Testis (tissue), 2 donors: ENCODE measurements at regions not wholly inside any gene's neighbourhood (a gene's known extent, or its start where the extent isn't known, plus 50 kb on each side); places are given as distances from the start of the nearest gene placed in this dataset.

Experiments
- DNase-seq: peaks from one replicate; pipeline ENCODE4 v3.0.0-alpha.2; 2019
- H3K27ac ChIP-seq, 2 donors: fragments of 200-600 bp; sonication (generic); one replicate each; pipeline ENCODE4 v1.5.1; 2019
- H3K27me3 ChIP-seq: fragments of 200-600 bp; sonication (generic); one replicate; pipeline ENCODE4 v1.5.1; 2019
- H3K36me3 ChIP-seq: fragments of 200-600 bp; sonication (generic); one replicate; pipeline ENCODE4 v1.5.1; 2017; ENCODE audit warnings: low read depth; ENCODE audit errors: missing control alignments
- H3K4me1 ChIP-seq: fragments of 200-600 bp; sonication (generic); one replicate; pipeline ENCODE4 v1.5.1; 2019
- H3K4me3 ChIP-seq, 2 donors: fragments of 200-600 bp; sonication (generic); one replicate each; pipeline ENCODE4 v1.5.1; 2017 to 2019
- H3K9me3 ChIP-seq: fragments of 200-600 bp; sonication (generic); one replicate; pipeline ENCODE4 v1.5.1; 2017
- POLR2A ChIP-seq: fragments of 450-650 bp; IDR thresholded peaks from one replicate; pipeline ENCODE4 v1.6.1; 2017; ENCODE audit warnings: antibody characterized with exemption, mild to moderate bottlenecking, moderate library complexity
- WGBS, 2 donors: methylation state at CpG; one replicate each; pipeline ENCODE4 v1.1.5; 2018; 5-methylcytosine and 5-hydroxymethylcytosine counted together
- intact Hi-C: fragments of 100-400 bp; cut with DNase I; formaldehyde crosslinking; loops from one replicate; pipeline ENCODE4 v1.15.1; 2023; ENCODE audit warnings: low total_unique reads
- TF ChIP-seq, protein P1 (sequence below), 3 experiments: fragments of 450-650 bp in 2 of 3; fragments of 200-600 bp in 1 of 3; sonication (generic) in 1 of 3; IDR thresholded peaks; one replicate each; pipeline ENCODE4 v1.5.1; 2016 to 2019; ENCODE audit warnings: antibody characterized with exemption in 3 of 3, mild to moderate bottlenecking in 2 of 3, moderate library complexity in 1 of 3

DNA sequence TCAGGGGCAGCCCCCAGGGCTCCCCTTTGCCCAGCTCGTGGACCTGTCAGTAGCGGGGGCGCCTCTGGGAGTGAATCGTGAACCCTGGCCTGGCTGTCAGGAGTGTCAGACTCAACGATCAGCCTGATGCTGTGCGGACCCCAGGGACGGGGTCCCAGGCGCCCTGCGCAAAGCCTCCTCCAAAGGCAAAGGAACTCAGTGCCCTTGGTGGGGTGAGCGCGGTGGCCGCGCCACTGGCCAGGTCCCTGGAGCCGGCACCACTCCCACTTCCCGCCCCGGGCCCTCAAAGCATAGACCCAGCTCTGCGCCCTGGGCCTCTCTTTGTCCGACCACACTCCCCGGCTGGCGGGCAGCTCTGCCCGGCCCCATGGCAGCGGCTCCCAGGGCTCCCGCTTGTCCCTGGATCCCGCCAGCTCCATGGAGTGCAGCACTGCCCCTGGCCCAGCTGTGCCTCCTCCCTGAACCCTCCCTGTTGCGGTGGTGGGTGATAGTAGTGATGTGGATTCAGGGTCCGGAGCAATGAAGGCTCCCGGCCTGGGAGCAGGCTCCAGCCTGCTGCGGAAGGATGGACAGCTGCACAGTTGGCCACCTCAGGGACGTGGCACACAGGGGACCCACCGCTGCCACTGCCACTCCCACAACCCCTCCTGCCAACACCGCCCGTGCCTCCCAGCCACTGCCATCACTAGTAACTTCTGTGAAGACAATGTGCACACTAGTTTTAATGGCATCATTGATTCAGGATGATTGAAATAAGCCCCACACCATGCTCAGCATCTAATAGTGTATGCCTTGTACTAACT lies 263.8 kb downstream of the ZBBX start:
- 64 to 86% methylated on average over 7 to 30 of the region's 32 CpGs for WGBS, 2 donors
- DNase-seq = no peak
- intact Hi-C loops = no loop called here
- no peaks in the 10 kb centered on the region for H3K27me3 ChIP-seq
- H3K36me3 ChIP-seq = no peaks in the 10 kb centered on the region
- no peak overlapping the region for H3K27ac ChIP-seq
- no peaks in the 10 kb centered on the region for H3K4me1 ChIP-seq
- no peak overlapping the region for H3K4me3 ChIP-seq
- TF ChIP-seq, protein P1, sequence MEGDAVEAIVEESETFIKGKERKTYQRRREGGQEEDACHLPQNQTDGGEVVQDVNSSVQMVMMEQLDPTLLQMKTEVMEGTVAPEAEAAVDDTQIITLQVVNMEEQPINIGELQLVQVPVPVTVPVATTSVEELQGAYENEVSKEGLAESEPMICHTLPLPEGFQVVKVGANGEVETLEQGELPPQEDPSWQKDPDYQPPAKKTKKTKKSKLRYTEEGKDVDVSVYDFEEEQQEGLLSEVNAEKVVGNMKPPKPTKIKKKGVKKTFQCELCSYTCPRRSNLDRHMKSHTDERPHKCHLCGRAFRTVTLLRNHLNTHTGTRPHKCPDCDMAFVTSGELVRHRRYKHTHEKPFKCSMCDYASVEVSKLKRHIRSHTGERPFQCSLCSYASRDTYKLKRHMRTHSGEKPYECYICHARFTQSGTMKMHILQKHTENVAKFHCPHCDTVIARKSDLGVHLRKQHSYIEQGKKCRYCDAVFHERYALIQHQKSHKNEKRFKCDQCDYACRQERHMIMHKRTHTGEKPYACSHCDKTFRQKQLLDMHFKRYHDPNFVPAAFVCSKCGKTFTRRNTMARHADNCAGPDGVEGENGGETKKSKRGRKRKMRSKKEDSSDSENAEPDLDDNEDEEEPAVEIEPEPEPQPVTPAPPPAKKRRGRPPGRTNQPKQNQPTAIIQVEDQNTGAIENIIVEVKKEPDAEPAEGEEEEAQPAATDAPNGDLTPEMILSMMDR (IDR thresholded peaks at IDR 0.05) = no peak
- no peak for TF ChIP-seq POLR2A
- H3K9me3 ChIP-seq = no peaks in the 10 kb centered on the region

DNA sequence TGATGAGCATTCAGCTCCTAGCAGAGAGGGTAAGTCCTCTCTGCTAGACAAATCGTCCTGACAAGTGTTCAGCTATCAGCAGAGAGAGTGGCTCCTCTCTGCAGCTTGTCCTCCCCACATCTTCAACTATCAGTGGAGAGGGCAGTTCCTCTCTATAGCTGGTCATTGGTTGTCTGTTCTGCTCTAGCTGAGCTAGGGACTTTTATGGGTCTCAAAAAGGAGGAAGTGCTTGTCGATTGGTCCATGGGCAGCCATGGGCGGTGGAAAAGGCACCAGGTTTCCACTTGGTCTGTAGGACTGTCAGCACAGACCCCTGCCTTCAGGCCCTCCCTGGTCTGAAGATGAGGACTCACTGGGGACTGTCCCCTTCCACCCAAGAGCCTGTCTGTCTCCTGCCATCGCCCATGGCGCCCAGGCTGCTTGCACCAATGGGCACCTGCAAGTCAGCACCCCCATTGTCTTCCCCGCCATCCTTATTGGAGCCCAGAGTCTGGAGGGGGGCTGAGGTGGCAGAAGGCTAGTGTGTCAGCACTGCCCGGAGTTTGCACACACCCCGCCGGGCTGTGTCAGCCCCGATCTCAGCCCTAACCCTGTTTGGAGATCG lies 264.7 kb downstream of the ZBBX start:
- Histone ChIP-seq H3K4me3 (no peak overlapping the region), H3K27ac (no peak overlapping the region), H3K36me3 (no peaks in the 10 kb centered on the region), H3K4me1 (no peaks in the 10 kb centered on the region), H3K9me3 (no peaks in the 10 kb centered on the region), H3K27me3 (no peaks in the 10 kb centered on the region)
- 58 to 67% methylated on average over 5 to 11 of the region's 11 CpGs for WGBS, 2 donors
- TF ChIP-seq, protein P1 (IDR thresholded peaks at IDR 0.05) = no peak
- no peak for TF ChIP-seq POLR2A
- DNase-seq = no peak
- intact Hi-C loops = no loop called here

DNA sequence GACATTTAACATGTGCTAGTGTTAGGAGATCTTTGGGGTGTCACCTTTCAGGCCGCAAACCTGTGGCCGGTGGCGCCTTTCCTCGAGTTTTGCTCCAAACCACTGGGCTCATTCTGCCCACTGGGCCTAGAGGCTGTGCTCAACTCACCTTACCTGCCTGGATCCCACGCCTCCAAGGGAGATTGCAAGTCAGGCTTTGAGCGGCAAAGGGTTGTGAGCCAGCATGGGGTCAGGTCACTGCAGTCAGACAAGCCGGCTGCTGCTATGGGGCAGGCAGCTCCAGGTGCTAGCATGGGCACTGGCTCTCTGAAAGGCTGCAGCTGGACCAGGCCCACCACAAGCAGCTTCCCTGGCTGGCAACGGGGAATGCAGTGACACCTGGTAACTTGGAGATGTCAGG lies 265.5 kb downstream of the ZBBX start:
- Histone ChIP-seq H3K4me1 (no peaks in the 10 kb centered on the region), H3K4me3 (no peak overlapping the region), H3K36me3 (no peaks in the 10 kb centered on the region), H3K27me3 (no peaks in the 10 kb centered on the region), H3K9me3 (no peaks in the 10 kb centered on the region), H3K27ac (no peak overlapping the region)
- TF ChIP-seq, protein P1 (IDR thresholded peaks at IDR 0.05) = no peak
- no peak for TF ChIP-seq POLR2A
- DNase-seq = no peak
- 81 to 91% methylated on average over 8 of the region's 8 CpGs for WGBS, 2 donors
- intact Hi-C loops = no loop called here

DNA sequence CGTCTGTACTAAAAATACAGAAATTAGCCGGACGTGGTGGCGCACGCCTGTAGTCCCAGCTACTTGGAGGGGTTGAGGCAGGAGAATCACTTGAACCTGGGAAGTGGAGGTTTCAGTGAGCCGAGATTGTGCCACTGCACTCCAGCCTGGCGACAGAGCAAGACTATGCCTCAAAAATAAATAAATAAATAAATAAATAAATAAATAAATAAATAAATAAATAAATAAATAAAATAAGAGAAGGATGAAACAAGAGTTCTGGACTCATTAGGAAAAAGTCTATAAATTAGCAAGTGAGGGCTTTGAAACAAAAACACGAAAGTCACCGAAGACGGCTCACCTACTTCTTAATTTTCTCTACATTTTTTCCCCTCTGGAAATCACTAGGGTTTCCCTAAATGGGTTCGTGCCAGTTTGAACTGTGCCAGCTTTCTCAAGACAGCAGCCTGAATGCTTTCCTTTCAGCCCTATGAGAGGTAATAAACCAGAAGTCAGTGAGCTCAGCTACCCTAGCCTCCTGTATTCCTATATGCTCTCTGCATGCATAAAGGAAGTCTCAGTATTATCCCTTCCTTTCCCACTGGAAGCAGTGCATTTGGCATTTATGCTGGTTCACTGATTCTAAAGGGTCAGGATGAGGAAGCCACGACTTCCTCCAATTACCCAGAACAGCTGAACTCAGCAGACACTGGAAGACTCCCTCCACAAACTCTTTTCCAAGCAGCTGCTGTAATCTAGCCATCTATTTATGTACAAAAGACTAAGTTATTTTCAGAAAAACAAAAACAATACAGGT lies 266.9 kb downstream of the ZBBX start:
- no peaks in the 10 kb centered on the region for H3K36me3 ChIP-seq
- no peak overlapping the region for H3K27ac ChIP-seq
- H3K4me3 ChIP-seq = no peak overlapping the region
- intact Hi-C loops = no loop called here
- 87 to 90% methylated on average over 12 of the region's 12 CpGs for WGBS, 2 donors
- H3K27me3 ChIP-seq = no peaks in the 10 kb centered on the region
- H3K9me3 ChIP-seq = no peaks in the 10 kb centered on the region
- H3K4me1 ChIP-seq = no peaks in the 10 kb centered on the region
- no peak for DNase-seq
- TF ChIP-seq, protein P1 (IDR thresholded peaks at IDR 0.05) = no peak
- no peak for TF ChIP-seq POLR2A
